ENCODE measurements at regions not wholly inside any gene's neighbourhood (a gene's known extent, or its start where the extent isn't known, plus 50 kb on each side); places are given as distances from the start of the nearest gene placed in this dataset.
"Not testable (repeated sequence)": the region's sequence is repeated elsewhere in the genome, so short reads cannot be mapped to it uniquely, and the experiment has no call there.

- 0 to 5% methylated on average over 1 of the region's 1 CpG for WGBS, 2 experiments (ENCODE audit: low coverage in 1 of 2, low lambda C conversion rate in 2 of 2, missing lambda C conversion rate in 2 of 2)
- Histone ChIP-seq H3K36me3 (ENCODE audit: low read depth) (no peaks in the 10 kb centered on the region), H3K27me3 (replicated peaks; ENCODE audit: insufficient read depth) (no peaks in the 10 kb centered on the region), H4K20me1 (ENCODE audit: insufficient read depth) (no peaks in the 10 kb centered on the region), H3K4me1 (ENCODE audit: insufficient read depth) (no peaks in the 10 kb centered on the region), H3K9ac (no peak overlapping the region), H3K4me3 (no peak overlapping the region), H3K9me2 (ENCODE audit: insufficient read depth) (no peaks in the 10 kb centered on the region), H3K4me2 (ENCODE audit: unreplicated experiment) (no peak overlapping the region), H2AFZ (no peak overlapping the region), H3K9me3 (ENCODE audit: low read depth) (no peaks in the 10 kb centered on the region), H3K79me2 (ENCODE audit: insufficient read depth) (no peaks in the 10 kb centered on the region), H3K27ac (no peak overlapping the region), H3F3A (ENCODE audit: insufficient read depth) (no peaks in the 10 kb centered on the region)
- in situ Hi-C loops (cut with MboI), result no loop called here
- TF ChIP-seq EZH2phosphoT487 (IDR thresholded peaks at IDR 0.05; ENCODE audit: insufficient read depth, low read depth) (no peak), EZH2 (IDR thresholded peaks at IDR 0.05; ENCODE audit: insufficient read depth, poor library complexity, severe bottlenecking) (no peak)
- no peak for DNase-seq
Measured at GRCh38 chrX:88244066-88244465, 503.0 kb upstream of the CPXCR1 start.

DNA sequence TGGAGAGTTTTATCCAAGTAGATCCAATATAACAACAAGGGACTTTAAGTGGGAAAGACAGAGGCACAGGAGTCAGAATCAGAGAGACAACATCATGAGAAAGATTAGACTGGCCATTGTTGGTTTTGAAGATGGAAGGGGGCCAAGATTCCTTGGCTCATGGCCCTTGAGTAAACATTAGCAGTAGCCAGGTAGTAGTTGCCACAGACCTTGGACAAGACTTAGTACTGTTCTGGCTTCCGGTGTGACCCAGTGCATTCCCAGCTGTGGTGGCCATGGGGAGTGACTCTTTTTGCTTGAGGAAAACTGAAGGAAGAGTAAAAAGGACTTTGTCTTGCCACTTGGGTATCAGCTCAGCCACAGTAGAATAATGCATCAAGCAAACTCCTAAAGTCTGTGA lies 462.2 kb upstream of the CPXCR1 start:
- 56 to 67% methylated on average over 1 of the region's 1 CpG for whole genome bisulfite sequencing, 2 experiments (ENCODE audit: low coverage in 1 of 2, low lambda C conversion rate in 2 of 2, missing lambda C conversion rate in 2 of 2)
- no peak overlapping the region for H3K9ac ChIP-seq
- in situ Hi-C loops (cut with MboI), result no loop called here

DNA sequence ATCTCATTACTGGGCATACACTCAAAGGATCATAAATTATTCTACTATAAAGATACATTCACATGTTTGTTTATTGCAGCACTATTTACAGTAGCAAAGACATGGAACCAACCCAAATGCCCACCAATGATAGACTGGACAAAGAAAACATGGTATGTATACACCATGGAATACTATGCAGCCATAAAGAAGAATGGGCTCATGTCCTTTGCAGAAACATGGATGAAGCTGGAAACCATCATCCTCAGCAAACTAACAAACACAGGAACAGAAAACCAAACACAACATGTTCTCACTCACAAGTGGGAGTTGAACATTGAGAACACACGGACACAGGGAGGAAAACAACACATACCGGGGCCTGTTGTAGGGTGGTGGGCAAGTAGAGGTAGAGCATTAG lies 433.1 kb upstream of the CPXCR1 start:
- in situ Hi-C loops (cut with MboI); H3K9me3 ChIP-seq (ENCODE audit: low read depth): not testable (repeated sequence)
- WGBS, 2 experiments (ENCODE audit: low coverage in 1 of 2, low lambda C conversion rate in 2 of 2, missing lambda C conversion rate in 2 of 2), result 21 to 33% methylated on average over 2 of the region's 2 CpGs

More for the DNA sequence above, 462.2 kb upstream of the CPXCR1 start:
- Histone ChIP-seq H3K27ac (no peak overlapping the region), H3K4me2 (ENCODE audit: unreplicated experiment) (no peak overlapping the region), H3K9me2 (ENCODE audit: insufficient read depth) (no peaks in the 10 kb centered on the region), H2AFZ (no peak overlapping the region), H3K4me1 (ENCODE audit: insufficient read depth) (no peaks in the 10 kb centered on the region), H3K9me3 (ENCODE audit: low read depth) (no peaks in the 10 kb centered on the region), H3K36me3 (ENCODE audit: low read depth) (no peaks in the 10 kb centered on the region), H3F3A (ENCODE audit: insufficient read depth) (no peaks in the 10 kb centered on the region), H3K79me2 (ENCODE audit: insufficient read depth) (no peaks in the 10 kb centered on the region), H4K20me1 (ENCODE audit: insufficient read depth) (no peaks in the 10 kb centered on the region), H3K4me3 (no peak overlapping the region), H3K27me3 (replicated peaks; ENCODE audit: insufficient read depth) (no peaks in the 10 kb centered on the region)
- no peak for TF ChIP-seq EZH2 (IDR thresholded peaks at IDR 0.05; ENCODE audit: insufficient read depth, poor library complexity, severe bottlenecking)
- TF ChIP-seq EZH2phosphoT487 (IDR thresholded peaks at IDR 0.05; ENCODE audit: insufficient read depth, low read depth), result no peak
- no peak for DNase-seq

DNA sequence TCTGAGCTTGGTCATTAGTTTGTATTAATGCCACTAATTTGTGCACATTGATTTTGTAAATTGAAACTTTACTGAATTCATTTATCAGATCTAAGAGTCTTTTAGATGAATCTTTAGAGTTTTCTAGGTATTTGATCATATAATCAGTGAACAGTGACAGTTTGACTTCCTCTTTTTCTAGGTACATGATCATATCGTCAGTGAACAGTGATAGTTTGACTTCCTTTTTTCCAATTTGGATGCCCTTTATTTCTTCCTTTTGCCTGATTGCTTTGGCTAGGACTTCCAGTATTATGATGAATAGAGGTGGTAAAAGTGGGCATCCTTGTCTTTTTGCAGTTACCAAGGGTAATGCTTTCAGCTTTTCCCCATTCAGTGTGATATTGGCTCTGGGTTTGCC lies 421.4 kb upstream of the CPXCR1 start:
- Histone ChIP-seq H2AFZ (no peak overlapping the region), H4K20me1 (ENCODE audit: insufficient read depth) (no peaks in the 10 kb centered on the region), H3K4me2 (ENCODE audit: unreplicated experiment) (no peak overlapping the region), H3K36me3 (ENCODE audit: low read depth) (no peaks in the 10 kb centered on the region), H3K9ac (no peak overlapping the region), H3K9me2 (ENCODE audit: insufficient read depth) (no peaks in the 10 kb centered on the region), H3K4me3 (no peak overlapping the region), H3F3A (ENCODE audit: insufficient read depth) (no peaks in the 10 kb centered on the region), H3K9me3 (ENCODE audit: low read depth) (no peaks in the 10 kb centered on the region), H3K79me2 (ENCODE audit: insufficient read depth) (no peaks in the 10 kb centered on the region), H3K4me1 (ENCODE audit: insufficient read depth) (no peaks in the 10 kb centered on the region), H3K27ac (no peak overlapping the region), H3K27me3 (replicated peaks; ENCODE audit: insufficient read depth) (no peaks in the 10 kb centered on the region)
- 23 to 40% methylated on average over 1 of the region's 1 CpG for WGBS, 2 experiments (ENCODE audit: low coverage in 1 of 2, low lambda C conversion rate in 2 of 2, missing lambda C conversion rate in 2 of 2)
- TF ChIP-seq EZH2 (IDR thresholded peaks at IDR 0.05; ENCODE audit: insufficient read depth, poor library complexity, severe bottlenecking) (no peak), EZH2phosphoT487 (IDR thresholded peaks at IDR 0.05; ENCODE audit: insufficient read depth, low read depth) (no peak)
- in situ Hi-C loops (cut with MboI), result no loop called here
- DNase-seq, result no peak

More for the DNA sequence above, 433.1 kb upstream of the CPXCR1 start:
- H3K27me3 ChIP-seq (replicated peaks; ENCODE audit: insufficient read depth); H3K36me3 ChIP-seq (ENCODE audit: low read depth); H3K4me1 ChIP-seq (ENCODE audit: insufficient read depth); H3K9ac ChIP-seq; H3F3A ChIP-seq (ENCODE audit: insufficient read depth); H3K4me3 ChIP-seq; DNase-seq; H3K9me2 ChIP-seq (ENCODE audit: insufficient read depth); H3K79me2 ChIP-seq (ENCODE audit: insufficient read depth); H3K27ac ChIP-seq; H4K20me1 ChIP-seq (ENCODE audit: insufficient read depth); H2AFZ ChIP-seq; H3K4me2 ChIP-seq (ENCODE audit: unreplicated experiment): not testable (repeated sequence)

- DNase-seq, result no peak
- no peaks in the 10 kb centered on the region for H3K9me2 ChIP-seq (ENCODE audit: insufficient read depth)
- WGBS, 2 experiments (ENCODE audit: low coverage in 1 of 2, low lambda C conversion rate in 2 of 2, missing lambda C conversion rate in 2 of 2), result 14 to 27% methylated on average over 2 of the region's 2 CpGs
- no peaks in the 10 kb centered on the region for H3K27me3 ChIP-seq (replicated peaks; ENCODE audit: insufficient read depth)
- no peak overlapping the region for H2AFZ ChIP-seq
- H3K79me2 ChIP-seq (ENCODE audit: insufficient read depth), result no peaks in the 10 kb centered on the region
- H3K4me3 ChIP-seq, result no peak overlapping the region
- no peak overlapping the region for H3K4me2 ChIP-seq (ENCODE audit: unreplicated experiment)
- in situ Hi-C loops (cut with MboI), result no loop called here
- no peaks in the 10 kb centered on the region for H3K36me3 ChIP-seq (ENCODE audit: low read depth)
- H3F3A ChIP-seq (ENCODE audit: insufficient read depth), result no peaks in the 10 kb centered on the region
- H4K20me1 ChIP-seq (ENCODE audit: insufficient read depth), result no peaks in the 10 kb centered on the region
- H3K27ac ChIP-seq, result no peak overlapping the region
- no peaks in the 10 kb centered on the region for H3K9me3 ChIP-seq (ENCODE audit: low read depth)
- no peaks in the 10 kb centered on the region for H3K4me1 ChIP-seq (ENCODE audit: insufficient read depth)
- no peak overlapping the region for H3K9ac ChIP-seq
- no peak for TF ChIP-seq EZH2phosphoT487 (IDR thresholded peaks at IDR 0.05; ENCODE audit: insufficient read depth, low read depth)
- TF ChIP-seq EZH2 (IDR thresholded peaks at IDR 0.05; ENCODE audit: insufficient read depth, poor library complexity, severe bottlenecking), result no peak
Measured at GRCh38 chrX:88355252-88355651, 391.8 kb upstream of the CPXCR1 start.

All from GM23248 (cell line).